Breast epithelium (tissue), 3 donors: ENCODE measurements at regions not wholly inside any gene's neighbourhood (a gene's known extent, or its start where the extent isn't known, plus 50 kb on each side); places are given as distances from the start of the nearest gene placed in this dataset.

Experiments used
- CTCF ChIP-seq, 3 donors: fragments of 450-650 bp; IDR thresholded peaks; one replicate each; pipeline ENCODE4 v1.5.1; 2016 to 2017; ENCODE audit warnings: antibody characterized with exemption in 3 of 3, mild to moderate bottlenecking in 3 of 3, moderate library complexity in 3 of 3
- POLR2A ChIP-seq: fragments of 450-650 bp; IDR thresholded peaks from one replicate; pipeline ENCODE4 v1.6.1; 2016; ENCODE audit warnings: antibody characterized with exemption, mild to moderate bottlenecking, moderate library complexity
- POLR2AphosphoS5 ChIP-seq, 3 donors: sonication (generic); formaldehyde crosslinking; IDR thresholded peaks; one replicate each; pipeline ENCODE4 v1.6.1; 2017; ENCODE audit warnings: antibody characterized with exemption in 3 of 3

GRCh38 chr10:64571056-64571455, 1049.9 kb downstream of the REEP3 start:
- TF ChIP-seq CTCF (IDR thresholded peaks at IDR 0.05) (no peak), POLR2AphosphoS5 (IDR thresholded peaks at IDR 0.05) (no peak), POLR2A (no peak)
